H1 (cell line): ENCODE measurements at regions not wholly inside any gene's neighbourhood (a gene's known extent, or its start where the extent isn't known, plus 50 kb on each side); places are given as distances from the start of the nearest gene placed in this dataset.
"Not testable (repeated sequence)": the region's sequence is repeated elsewhere in the genome, so short reads cannot be mapped to it uniquely, and the experiment has no call there.

Experiments
- CTCF ChIA-PET: fragments of 300-600 bp; sonication (Branson Sonifier 250); formaldehyde crosslinking; loops from one replicate; lab custom pipeline; 2021; ENCODE audit not compliant: partially characterized antibody; lab: Charles Lee
- POLR2A ChIA-PET: fragments of 300-600 bp; sonication (Branson Sonifier 250); formaldehyde crosslinking; loops from one replicate; lab custom pipeline; 2021; ENCODE audit warnings: inconsistent platforms; ENCODE audit not compliant: partially characterized antibody; lab: Charles Lee
- DNase-seq, 2 experiments: peaks; one replicate each; pipeline versions ENCODE4 v3.0.0 to v3.0.0-alpha.2; 2010 to 2022; ENCODE audit warnings: low spot score in 2 of 2, low read depth in 1 of 2, mixed read lengths in 1 of 2
- FAIRE-seq: peaks from 2 replicates; lab custom pipeline; 2011; peaks lifted over from hg19 to GRCh38; lab: Jason Lieb, UNC
- H2AFZ ChIP-seq: 2 replicates; pipeline ENCODE4 v1.8.1; 2012; ENCODE audit warnings: low read length, inconsistent platforms
- H2AK5ac ChIP-seq: 2 replicates; pipeline ENCODE4 v1.6.1; 2013; ENCODE audit warnings: low read depth, low read length
- H2BK120ac ChIP-seq: replicated peaks from 2 replicates; pipeline ENCODE3; 2013; ENCODE audit warnings: low read depth, low read length, inconsistent platforms
- H2BK12ac ChIP-seq: 2 replicates; pipeline ENCODE4 v1.6.1; 2013; ENCODE audit warnings: low read depth, low read length
- H2BK15ac ChIP-seq: 2 replicates; pipeline ENCODE4 v1.6.1; 2013; ENCODE audit warnings: low read length
- H2BK20ac ChIP-seq: 2 replicates; pipeline ENCODE4 v1.6.1; 2013; ENCODE audit warnings: low read length
- H2BK5ac ChIP-seq: 2 replicates; pipeline ENCODE4 v1.6.1; 2013; ENCODE audit warnings: low read depth, low read length
- H3K14ac ChIP-seq: 2 replicates; pipeline ENCODE4 v1.6.1; 2013; ENCODE audit warnings: inconsistent platforms; ENCODE audit not compliant: insufficient read length
- H3K18ac ChIP-seq: 2 replicates; pipeline ENCODE4 v1.6.1; 2013; ENCODE audit warnings: low read length; ENCODE audit errors: extremely low read depth
- H3K23ac ChIP-seq: 2 replicates; pipeline ENCODE4 v1.6.1; 2013; ENCODE audit warnings: inconsistent platforms; ENCODE audit not compliant: insufficient read length
- H3K23me2 ChIP-seq: 2 replicates; pipeline ENCODE4 v1.6.1; 2013; ENCODE audit warnings: low read depth, low read length
- H3K27ac ChIP-seq: 2 replicates; pipeline ENCODE4 v1.6.1; 2011; ENCODE audit warnings: low read depth, low read length, inconsistent platforms
- H3K27me3 ChIP-seq, 4 experiments: replicated peaks in 1 of 4; 1 replicate in 1 of 4; 2 replicates in 3 of 4; pipeline versions ENCODE4 v1.6.1 to v1.8.1; 2011 to 2013; ENCODE audit warnings: low read length in 3 of 4, mild to moderate bottlenecking in 3 of 4, inconsistent platforms in 2 of 4, mixed read lengths in 2 of 4, moderate library complexity in 1 of 4; ENCODE audit not compliant: control insufficient read depth in 3 of 4, insufficient read depth in 3 of 4; ENCODE audit errors: extremely low read depth in 1 of 4
- H3K36me3 ChIP-seq, 4 experiments: 2 replicates each; pipeline versions ENCODE4 v1.6.1 to v1.8.1; 2011 to 2013; ENCODE audit warnings: mild to moderate bottlenecking in 4 of 4, low read length in 3 of 4, moderate library complexity in 2 of 4, control low read depth in 1 of 4, inconsistent platforms in 1 of 4; ENCODE audit not compliant: insufficient read depth in 4 of 4, control insufficient read depth in 2 of 4
- H3K4ac ChIP-seq: replicated peaks from 2 replicates; pipeline ENCODE3; 2013; ENCODE audit warnings: low read length, low read depth, mixed read lengths, inconsistent platforms; ENCODE audit not compliant: insufficient read length
- H3K4me1 ChIP-seq, 4 experiments: replicated peaks in 1 of 4; 1 replicate in 1 of 4; 2 replicates in 3 of 4; pipeline versions ENCODE4 v1.6.1 to v1.8.1; 2011 to 2013; ENCODE audit warnings: low read length in 3 of 4, inconsistent platforms in 2 of 4, mixed read lengths in 1 of 4; ENCODE audit not compliant: insufficient read depth in 4 of 4, control insufficient read depth in 3 of 4
- H3K4me2 ChIP-seq, 2 experiments: 2 replicates each; pipeline versions ENCODE4 v1.6.1 to v1.8.1; 2011 to 2013; ENCODE audit warnings: low read depth in 2 of 2, low read length in 2 of 2, control low read depth in 1 of 2, inconsistent platforms in 1 of 2, mild to moderate bottlenecking in 1 of 2; ENCODE audit not compliant: insufficient read depth in 1 of 2
- H3K4me3 ChIP-seq, 4 experiments: fragments of 200-600, 300-600 bp in 1 of 4; sonication (generic), shearing (Covaris generic), sonication (Bioruptor Twin) in 1 of 4; 2 replicates each; pipeline versions ENCODE4 v1.5.1 to v1.8.1; 2011 to 2016; ENCODE audit warnings: low read length in 4 of 4, low read depth in 3 of 4, control low read depth in 2 of 4, inconsistent platforms in 2 of 4, mild to moderate bottlenecking in 2 of 4, mixed read lengths in 1 of 4, moderate library complexity in 1 of 4; ENCODE audit not compliant: insufficient read depth in 2 of 4; ENCODE audit errors: extremely low read depth in 1 of 4
- H3K56ac ChIP-seq: replicated peaks from 2 replicates; pipeline ENCODE3; 2013; ENCODE audit warnings: low read depth, mild to moderate bottlenecking, mixed read lengths, low read length, inconsistent platforms; ENCODE audit not compliant: insufficient read length
- H3K79me1 ChIP-seq: 2 replicates; pipeline ENCODE4 v1.6.1; 2013; ENCODE audit warnings: low read depth, low read length, control low read depth
- H3K79me2 ChIP-seq, 2 experiments: 2 replicates each; pipeline versions ENCODE4 v1.6.1 to v1.8.1; 2012 to 2013; ENCODE audit warnings: low read length in 2 of 2, mild to moderate bottlenecking in 2 of 2, inconsistent platforms in 1 of 2; ENCODE audit not compliant: insufficient read depth in 2 of 2, control insufficient read depth in 1 of 2
- H3K9ac ChIP-seq, 4 experiments: replicated peaks in 1 of 4; 1 replicate in 1 of 4; 2 replicates in 3 of 4; pipeline versions ENCODE4 v1.6.1 to v1.8.1; 2011 to 2013; ENCODE audit warnings: low read depth in 3 of 4, low read length in 3 of 4, control low read depth in 2 of 4, mild to moderate bottlenecking in 2 of 4, moderate library complexity in 2 of 4, inconsistent platforms in 1 of 4; ENCODE audit errors: extremely low read depth in 1 of 4
- H3K9me3 ChIP-seq, 2 experiments: 2 replicates each; pipeline versions ENCODE4 v1.6.1 to v1.8.1; 2012 to 2013; ENCODE audit warnings: mild to moderate bottlenecking in 2 of 2, moderate library complexity in 2 of 2, control low read depth in 1 of 2, inconsistent platforms in 1 of 2, low read depth in 1 of 2, low read length in 1 of 2, mixed read lengths in 1 of 2; ENCODE audit not compliant: insufficient read depth in 2 of 2
- H4K20me1 ChIP-seq, 2 experiments: replicated peaks in 1 of 2; 2 replicates each; pipeline versions ENCODE3 to v1.8.1; 2011 to 2013; ENCODE audit warnings: inconsistent platforms in 2 of 2, low read length in 2 of 2, mild to moderate bottlenecking in 1 of 2; ENCODE audit not compliant: insufficient read depth in 2 of 2, control insufficient read depth in 1 of 2
- H4K5ac ChIP-seq: 2 replicates; pipeline ENCODE4 v1.6.1; 2013; ENCODE audit warnings: low read length, low read depth, mixed read lengths, inconsistent platforms; ENCODE audit not compliant: insufficient read length
- H4K8ac ChIP-seq: 2 replicates; pipeline ENCODE4 v1.8.0; 2013; ENCODE audit warnings: mild to moderate bottlenecking, moderate library complexity, low read length, inconsistent platforms; ENCODE audit not compliant: insufficient read depth; ENCODE audit errors: extremely low read depth
- H4K91ac ChIP-seq: replicated peaks from 2 replicates; pipeline ENCODE3; 2013; ENCODE audit warnings: low read length, mixed read lengths, inconsistent platforms; ENCODE audit not compliant: insufficient read length
- WGBS, 2 experiments: shearing (Covaris generic) in 1 of 2; methylation state at CpG; one replicate each; pipeline versions ENCODE4 v1.1.6 to v1.1.7; 2013 to 2015; ENCODE audit warnings: low lambda C conversion rate in 2 of 2, mixed read lengths in 2 of 2, inconsistent platforms in 1 of 2, low coverage in 1 of 2, missing lambda C conversion rate in 1 of 2; ENCODE audit not compliant: insufficient replicate concordance in 2 of 2, insufficient coverage in 1 of 2, insufficient read length in 1 of 2; ENCODE audit errors: extremely low coverage in 1 of 2, missing lambda C conversion rate in 1 of 2; 5-methylcytosine and 5-hydroxymethylcytosine counted together

- H2BK20ac ChIP-seq, H3K27me3 ChIP-seq, H3K56ac ChIP-seq, H3K23ac ChIP-seq, CTCF ChIA-PET, H3K27ac ChIP-seq, H4K91ac ChIP-seq, DNase-seq, H2BK5ac ChIP-seq, H3K9ac ChIP-seq, H4K5ac ChIP-seq, H3K23me2 ChIP-seq, POLR2A ChIA-PET, H3K18ac ChIP-seq, H3K36me3 ChIP-seq, H3K4me3 ChIP-seq, H3K79me2 ChIP-seq, H4K20me1 ChIP-seq, H3K4me2 ChIP-seq, H2AFZ ChIP-seq, H3K9me3 ChIP-seq, H3K4me1 ChIP-seq, H2AK5ac ChIP-seq, H2BK12ac ChIP-seq, H3K14ac ChIP-seq, FAIRE-seq, H3K4ac ChIP-seq, H3K79me1 ChIP-seq, H4K8ac ChIP-seq, H2BK120ac ChIP-seq, H2BK15ac ChIP-seq: not testable (repeated sequence)
- 85% methylated on average over 5 of the region's 9 CpGs; no CpG with 5 or more reads in 1 of the 2 experiments for WGBS, 2 experiments
Observed at GRCh38 chr16:15218856-15219500, 124.9 kb upstream of the RRN3 start.
